GM21390 (cell line): ENCODE measurements at regions not wholly inside any gene's neighbourhood (a gene's known extent, or its start where the extent isn't known, plus 50 kb on each side); places are given as distances from the start of the nearest gene placed in this dataset.

ENCODE experiments used
- ATAC-seq: cut with Tn5 transposase; IDR thresholded peaks from one replicate; pipeline ENCODE4 v1.9.1; 2021; ENCODE audit not compliant: unreplicated experiment

DNA sequence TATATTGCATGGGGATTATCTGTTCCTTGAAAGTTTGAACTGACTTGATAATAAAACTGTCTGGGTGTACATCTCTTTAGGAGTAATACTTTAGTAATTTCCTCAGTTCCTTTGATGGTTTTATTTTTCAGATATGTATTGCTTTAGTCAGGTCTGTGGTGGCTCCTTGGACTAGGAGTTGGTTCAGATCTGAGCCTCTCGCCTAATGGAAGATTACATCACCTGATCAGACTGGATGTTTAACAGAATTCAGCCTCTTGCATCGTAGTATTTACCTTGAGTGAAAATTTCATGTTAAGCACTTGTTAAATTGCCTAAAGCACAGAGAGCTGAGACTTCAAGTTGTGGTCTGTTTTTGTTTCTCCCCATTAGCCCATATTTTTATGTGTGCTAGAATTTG lies 267.3 kb downstream of the MAP2K4 start:
- ATAC-seq = no peak

DNA sequence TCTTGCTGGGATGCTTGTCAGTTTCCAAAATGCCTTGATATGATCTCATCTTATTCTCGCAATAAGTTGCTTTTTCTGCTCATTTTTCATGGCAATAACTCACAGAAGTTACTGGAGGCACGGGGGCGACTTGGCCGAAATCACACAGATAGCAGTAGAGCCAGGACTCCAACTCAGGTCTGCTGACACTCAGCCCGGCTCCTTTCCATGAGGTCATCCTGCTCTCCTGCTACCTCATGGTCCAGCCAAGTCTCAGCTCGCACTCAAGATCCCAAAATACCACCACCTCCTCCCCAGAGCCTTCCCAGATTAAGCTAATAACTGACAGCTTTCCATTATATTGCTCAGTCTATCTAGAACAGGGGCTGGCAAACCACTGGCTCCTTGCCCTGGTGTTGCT lies 269.5 kb downstream of the MAP2K4 start:
- ATAC-seq = no peak

DNA sequence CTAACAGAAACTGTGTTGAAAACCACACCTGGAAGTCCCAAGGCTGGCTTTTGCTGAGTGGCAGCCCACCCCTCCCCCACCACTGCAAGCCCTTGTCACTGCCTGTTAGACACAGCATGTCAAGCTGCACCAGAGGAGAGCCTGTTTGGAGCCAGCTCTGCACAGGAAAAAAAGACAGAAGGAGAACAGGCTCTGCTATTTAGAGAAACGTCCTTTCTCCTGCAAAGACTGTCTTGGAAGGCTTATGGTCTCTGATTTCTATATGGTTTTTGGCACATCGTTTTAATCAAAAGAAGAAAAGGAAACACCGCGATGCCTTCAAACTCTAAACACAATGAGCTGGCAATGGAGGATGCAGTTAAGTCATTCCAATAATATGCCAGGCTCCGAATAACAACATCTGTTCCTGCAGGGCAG lies 275.5 kb downstream of the MAP2K4 start:
- no peak for ATAC-seq

DNA sequence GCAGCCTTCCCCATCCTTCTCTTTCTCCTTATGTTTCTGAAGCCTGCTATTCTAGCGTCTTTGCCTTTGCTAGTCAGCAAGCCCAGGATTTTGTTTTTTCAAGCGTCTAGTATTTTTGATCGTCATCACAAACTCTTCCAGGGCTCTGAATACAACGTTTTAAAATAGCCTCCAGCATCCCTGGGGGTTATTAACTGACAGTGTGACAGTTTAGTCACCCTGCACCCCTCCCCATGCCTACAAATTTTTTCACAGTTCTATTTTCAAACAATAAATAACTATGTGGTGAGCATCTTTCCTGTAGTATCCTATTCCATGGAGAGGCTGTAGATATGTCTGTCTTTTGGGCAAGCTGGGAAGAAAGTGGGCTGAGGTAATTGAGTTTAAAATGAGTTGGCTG lies 280.9 kb downstream of the MAP2K4 start:
- no peak for ATAC-seq

DNA sequence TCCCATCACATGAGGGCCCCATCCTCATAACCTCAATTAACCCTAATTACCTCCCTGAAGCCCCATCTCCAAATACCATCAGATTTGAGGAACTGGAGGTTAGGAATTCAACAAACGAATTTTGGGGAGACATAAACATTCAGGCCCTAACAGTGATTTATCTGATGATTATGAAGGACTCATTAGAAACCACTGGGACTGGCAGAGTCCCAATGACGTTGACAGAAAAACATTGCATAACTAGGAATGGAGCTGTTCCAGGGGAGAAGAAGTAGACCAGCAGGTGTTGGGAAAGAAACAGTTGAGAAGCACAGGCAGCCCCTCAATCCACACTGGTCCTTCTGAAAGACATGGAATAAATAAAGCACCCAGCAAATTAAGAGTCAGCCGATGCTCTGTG lies 282.0 kb downstream of the MAP2K4 start:
- no peak for ATAC-seq

DNA sequence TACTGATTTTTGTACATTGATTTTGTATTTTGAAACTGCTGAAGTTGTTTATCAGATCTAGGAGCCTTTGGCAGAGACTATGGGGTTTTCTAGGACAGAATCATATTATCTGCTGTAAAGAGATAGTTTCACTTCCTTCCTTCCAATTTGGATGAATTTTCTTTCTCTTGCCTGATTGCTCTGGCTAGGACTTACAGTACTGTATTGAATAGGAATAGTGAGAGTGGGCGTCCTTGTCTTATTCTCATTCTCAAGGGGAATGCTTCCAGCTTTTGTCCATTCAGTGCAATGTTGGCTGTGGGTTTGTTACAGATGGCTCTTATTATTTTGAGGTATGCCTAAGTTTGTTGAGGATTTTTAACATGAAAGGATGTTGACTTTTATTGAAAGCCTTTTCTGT lies 290.1 kb downstream of the MAP2K4 start:
- ATAC-seq = no peak

DNA sequence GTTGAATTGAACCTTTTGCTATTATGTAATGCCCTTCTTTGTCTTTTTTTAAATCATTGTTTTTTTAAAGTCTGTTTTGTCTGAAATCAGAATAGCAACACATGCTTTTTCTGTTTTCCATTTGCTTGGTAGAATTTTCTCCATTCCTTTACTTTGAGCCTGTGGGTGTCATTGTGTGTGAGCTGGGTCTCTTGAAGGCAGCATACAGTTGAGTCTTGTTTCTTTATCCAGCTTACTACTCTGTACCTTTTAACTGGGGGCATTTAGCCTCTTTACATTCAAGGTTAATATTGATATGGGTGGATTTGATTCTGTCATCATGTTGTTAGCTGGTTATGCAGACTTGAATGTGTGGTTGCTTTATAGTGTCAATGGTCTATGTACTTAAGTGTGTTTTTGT lies 292.0 kb downstream of the MAP2K4 start:
- ATAC-seq = no peak

DNA sequence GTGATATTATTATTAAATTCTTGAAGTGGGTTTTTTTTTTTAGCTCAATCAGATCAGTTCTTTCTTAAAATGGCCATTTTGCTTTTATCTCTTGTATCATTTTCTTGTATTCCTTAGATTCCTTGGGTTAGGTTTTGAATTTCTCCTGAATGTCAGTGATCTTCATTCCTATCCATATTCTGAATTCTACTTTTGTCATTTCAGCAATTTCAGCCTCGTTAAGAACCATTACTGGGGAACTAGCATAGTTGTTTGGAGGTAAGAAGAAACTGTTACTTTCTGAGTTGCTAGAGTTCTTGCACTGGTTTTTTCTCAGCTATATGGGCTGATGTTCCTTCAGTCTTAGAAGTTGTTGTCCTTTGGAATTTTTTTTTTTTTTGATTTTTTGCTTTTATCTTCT lies 293.1 kb downstream of the MAP2K4 start:
- no peak for ATAC-seq

DNA sequence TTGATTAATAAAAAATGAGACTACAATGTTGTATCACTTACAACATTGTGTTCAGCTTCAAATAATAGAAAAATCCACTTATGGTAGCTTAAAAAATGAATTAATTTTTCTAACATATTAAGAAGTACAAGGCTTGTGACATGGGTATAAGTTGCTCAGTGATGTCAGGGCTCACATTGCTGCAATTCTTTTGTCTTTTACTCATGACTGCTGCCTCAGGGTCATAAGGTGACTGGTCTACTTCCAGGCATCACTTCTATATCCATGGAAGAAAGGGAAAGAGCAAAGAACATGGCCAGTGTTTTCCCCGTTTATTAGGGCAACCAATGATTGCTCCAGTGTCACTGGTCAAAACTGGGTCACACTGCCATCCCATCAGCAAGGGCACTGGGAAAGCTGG lies 295.3 kb downstream of the MAP2K4 start:
- no peak for ATAC-seq

DNA sequence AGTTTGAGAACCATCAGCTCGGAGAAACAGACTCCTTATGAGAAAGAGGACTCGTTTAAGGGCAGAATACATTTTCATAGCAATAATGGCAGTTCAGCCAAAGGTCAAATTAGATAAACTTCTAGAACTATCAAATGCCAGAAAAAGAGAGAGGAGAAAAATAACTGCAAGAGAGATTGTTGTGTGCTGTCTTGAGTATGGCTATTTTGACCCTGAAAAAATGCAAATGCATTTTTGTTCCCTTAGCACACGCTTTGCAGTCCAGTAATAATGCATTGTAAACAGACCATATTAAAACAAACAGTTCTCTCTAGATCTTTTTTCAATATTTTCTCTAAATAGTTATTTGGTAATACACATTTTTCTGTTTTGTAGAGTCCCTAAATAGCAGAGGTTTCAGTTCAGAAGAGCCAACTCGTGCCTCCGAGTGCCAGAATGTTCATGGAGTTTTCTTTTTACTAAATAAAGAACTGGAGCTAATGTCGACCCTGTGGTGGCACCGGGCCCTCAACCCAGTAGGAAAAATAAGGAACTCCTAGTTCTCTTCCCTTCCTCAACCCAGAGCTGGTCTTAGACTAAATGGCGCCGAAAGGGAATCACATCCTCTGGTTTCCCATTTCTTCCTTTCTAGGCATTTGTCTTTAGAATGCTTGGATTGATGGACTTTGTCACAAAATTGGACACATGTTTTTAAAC lies 298.0 kb downstream of the MAP2K4 start:
- no peak for ATAC-seq

DNA sequence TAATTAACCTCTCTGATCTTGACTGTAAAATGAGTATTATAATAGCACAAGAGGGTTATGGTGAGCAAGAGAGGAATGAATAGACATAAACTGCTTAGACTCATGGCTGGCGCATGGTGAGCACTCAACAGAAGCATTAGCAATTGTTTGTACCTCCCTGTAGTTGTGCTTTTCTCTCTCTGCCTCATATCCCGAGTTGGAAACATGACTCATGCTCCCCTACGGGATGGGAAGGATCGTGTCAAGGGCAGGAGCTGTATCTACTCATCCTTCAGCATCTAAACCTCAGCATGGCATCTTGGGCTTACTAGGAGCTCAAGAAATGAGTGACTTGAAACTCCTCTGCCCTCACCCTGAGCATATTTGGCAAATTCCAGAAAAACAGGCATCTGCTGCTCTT lies 299.6 kb downstream of the MAP2K4 start:
- no peak for ATAC-seq

DNA sequence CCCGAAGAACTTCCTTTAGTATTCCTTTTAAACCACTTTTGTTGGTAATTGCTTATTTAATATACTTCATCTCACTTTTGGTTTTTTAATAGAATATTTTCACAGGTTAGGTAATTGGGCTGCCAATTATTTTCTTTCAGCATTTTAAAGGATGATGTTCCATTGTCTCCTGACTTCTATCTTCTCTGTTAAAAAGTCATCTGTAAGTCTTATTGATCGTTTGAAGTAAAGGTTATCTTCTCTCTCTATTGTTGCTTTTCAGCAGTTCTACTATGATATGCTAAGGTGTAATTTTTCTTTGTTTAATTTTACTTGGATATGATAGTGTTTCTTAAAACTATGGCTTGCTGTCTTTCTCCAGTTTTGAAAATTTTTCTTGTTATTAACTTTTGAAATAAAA lies 307.5 kb downstream of the MAP2K4 start:
- no peak for ATAC-seq

DNA sequence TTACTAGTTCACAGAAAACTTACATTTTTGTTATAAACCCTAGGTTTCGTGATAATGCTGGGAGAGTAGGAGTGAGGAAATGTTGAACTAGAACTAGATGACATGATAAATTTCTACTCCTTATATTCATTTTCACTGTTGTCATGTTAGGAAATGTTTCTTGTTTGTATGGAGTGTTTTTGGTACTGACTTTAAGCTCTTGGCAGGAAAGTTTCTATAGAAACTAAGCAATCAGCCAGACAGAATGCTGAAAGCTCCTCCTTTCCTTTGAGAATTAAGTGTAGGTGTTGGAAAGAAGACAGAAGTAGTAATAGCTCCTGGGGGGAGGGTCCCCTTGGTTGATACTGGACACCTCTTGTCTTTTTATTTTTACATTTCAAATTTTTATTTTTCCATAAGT lies 309.8 kb downstream of the MAP2K4 start:
- no peak for ATAC-seq

DNA sequence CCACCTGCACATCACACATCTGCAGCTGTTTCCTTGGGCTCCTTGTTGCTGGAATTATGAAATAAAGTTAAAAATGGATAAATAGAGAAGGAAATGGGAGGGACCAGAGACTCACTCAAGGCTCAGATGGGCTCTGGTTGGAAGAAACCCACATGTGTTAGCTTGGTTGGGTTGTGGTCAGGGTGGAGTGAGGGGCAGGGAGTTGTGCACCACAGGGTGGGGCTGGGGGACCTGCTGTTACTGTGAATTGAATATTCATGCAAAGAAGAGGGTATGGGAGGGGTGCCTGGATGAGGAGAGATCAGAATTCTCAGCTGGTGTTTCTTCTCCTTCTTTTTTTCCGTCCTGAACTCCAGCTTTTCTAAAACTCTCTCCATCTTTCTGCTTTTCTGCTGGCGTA lies 320.7 kb downstream of the MAP2K4 start:
- no peak for ATAC-seq

DNA sequence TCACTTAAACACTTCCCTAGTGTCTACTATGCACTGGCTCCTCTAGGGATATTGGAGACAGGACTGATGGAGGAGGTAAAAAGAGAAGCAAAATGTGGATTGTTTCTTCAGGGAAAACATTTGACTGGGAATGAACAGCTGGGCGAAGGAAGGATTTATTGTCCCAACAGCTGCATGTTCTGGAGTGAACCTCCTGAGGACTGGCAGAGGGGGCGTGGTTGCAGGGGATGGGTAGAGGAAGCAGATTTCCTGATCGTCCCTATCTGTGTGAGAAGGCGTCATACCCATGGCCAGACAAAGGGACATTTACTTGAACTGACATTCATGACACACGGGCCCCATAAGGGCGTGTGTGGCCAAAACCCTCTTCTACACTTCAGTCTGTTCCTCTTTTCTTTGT lies 321.5 kb downstream of the MAP2K4 start:
- no peak for ATAC-seq

DNA sequence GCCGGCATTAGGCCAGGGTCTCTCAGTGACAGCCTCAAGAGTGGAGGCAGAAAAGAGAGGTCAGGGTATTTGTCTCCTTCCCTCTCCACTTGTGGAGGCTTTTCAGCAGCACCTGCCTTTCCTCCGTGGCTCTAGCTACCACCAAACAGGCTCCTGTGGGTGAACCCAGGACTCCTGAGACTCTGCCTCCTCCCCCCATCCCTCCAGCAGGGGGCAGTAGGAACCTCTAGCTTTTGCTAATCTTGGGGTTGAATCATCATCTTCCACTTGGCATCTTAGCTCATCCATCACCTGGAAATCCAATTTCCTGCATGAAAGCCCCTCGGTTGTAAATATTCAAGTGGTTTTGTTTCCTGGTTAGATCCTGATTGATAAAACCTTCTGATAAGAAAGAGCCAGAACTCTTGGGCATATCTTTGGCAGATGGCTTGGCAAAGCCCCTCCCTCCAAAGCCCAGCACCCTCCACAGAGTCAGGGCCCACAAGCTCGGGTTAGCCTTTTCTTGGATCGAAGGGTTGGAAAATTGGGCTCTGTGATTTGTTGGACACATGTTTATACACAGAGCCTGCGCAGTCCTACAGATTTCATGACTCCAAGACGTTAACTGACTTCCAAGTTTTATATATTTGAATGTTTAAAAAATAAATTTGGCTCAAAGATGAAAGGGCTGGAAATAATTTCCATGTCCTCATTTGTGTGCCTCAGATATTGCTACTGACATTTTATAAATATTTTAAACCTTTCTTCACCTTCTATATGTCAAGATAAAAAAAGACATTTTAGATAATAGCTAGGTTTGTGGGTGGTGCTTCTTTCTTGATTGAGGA lies 322.1 kb downstream of the MAP2K4 start:
- ATAC-seq = no peak

DNA sequence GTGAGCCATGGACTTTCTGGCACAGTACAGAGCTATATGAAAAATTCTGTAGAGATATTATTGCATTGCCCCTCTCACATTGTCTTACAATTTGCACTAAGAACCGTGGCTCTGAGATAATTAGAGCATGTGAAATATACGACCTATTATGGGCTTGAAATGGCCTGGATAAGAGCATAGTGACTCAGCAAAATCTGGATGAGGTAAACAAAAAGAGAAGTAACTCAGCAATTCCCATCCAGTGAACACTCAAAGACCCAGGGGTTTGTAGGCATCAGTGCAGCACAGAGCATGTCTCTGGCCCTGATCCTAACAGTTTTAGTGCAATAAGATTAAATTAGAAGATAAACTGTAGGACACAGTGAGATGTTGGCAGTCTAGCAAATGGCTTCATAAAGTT lies 317.2 kb upstream of the MYOCD start:
- ATAC-seq = no peak

DNA sequence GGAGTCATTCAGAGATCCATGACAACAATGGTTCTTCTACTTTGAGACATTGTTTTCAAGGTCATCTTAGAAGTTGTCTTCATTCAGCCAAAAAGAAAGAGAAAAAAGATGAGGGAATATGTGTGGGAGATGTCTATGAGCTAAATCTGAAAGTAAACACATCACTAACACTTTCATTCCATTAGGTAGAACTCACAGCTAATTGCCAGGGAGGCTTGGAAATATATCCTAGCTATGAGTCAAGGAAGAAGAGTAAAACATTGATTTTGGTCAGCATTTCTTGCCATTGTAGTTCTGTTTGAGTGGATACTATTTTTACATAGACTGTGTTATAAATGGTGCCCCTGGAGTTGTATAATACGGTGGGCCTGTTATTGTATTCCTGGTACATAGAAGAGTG lies 316.4 kb upstream of the MYOCD start:
- ATAC-seq = no peak

DNA sequence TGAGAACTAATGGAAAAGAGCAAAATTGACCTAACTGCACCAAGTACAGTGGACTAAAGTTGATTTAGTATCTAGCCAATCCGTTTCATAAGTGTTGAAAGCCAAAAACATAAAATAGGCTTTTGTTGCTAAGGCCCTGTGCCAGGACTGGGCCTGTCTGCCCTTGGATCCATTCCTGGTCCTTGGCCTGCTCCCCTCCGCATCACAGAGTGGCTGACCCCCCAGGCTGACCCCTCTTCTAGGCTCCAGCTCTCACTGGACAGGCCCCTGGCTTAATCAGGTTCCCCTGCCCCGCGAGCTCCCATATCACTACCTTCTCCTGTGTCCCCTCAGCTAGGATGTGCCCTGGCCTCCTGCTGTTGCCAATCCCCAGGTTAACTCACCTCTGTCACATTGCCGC lies 313.6 kb upstream of the MYOCD start:
- ATAC-seq = no peak

DNA sequence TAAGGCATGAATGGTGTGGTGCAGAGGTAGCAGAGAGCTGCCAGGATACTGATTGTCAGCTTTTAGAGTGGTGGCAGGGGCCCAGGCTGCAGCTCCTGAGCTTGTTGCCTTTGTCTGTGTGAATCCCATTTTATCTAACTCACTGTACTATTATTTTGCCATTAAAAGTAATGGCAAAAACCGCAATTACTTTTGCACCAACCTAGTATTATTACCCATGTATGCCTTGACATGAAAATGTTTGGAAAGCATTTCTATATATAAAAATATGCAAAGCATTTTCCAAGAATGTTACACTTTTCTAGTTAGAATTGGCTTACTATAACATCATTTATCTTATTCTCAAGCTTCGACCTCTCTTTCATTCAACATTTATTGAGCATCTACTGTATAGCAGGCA lies 308.1 kb upstream of the MYOCD start:
- ATAC-seq = no peak

DNA sequence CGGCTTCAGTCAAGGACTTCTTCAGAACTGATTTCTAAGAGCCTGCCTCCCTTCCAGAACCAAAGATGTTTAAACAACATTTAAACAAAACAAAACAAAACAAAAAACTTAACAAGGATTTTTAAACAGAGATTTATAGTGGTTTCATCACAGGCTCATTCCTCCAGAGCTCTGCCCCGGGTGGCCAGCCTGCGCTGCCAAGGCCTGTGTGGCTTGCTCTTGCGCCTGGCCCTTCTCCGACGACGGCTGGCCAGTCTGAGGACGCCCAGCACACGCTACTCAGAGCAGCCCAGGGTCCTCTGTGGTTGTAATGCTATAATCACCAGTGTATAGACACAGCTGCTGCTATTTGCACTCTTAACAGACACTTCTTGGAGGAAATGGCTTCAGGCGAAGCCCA lies 307.2 kb upstream of the MYOCD start:
- no peak for ATAC-seq

DNA sequence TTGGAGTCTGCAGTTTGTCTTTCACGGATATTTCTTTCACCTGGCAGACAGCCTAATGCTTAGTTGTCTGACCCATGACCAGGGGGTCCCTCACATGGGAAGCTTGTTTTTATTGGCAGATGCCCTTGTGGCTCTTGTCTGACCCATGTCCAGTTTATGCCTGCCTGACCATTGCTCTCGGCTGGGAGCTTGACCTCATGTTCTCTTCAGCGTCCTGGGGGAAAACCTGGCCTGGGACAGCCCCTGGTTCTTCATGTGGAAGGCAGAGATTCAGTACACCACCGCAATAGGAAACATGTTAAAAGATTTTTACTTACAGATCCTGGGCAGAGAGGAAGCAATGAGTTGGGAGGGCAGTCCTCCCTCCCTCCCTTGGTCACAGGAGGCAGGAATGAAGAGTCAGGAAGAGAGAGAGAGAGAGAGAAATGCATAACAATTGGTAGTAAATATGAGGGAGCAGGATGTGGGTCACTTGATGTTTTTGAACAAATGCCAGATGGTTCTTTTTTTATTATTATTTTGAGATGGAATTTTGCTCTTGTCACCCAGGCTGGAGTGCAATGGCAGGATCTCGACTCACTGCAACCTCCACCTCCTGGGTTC lies 302.7 kb upstream of the MYOCD start:
- no peak for ATAC-seq
